MCF 10A (cell line): ENCODE measurements at regions not wholly inside any gene's neighbourhood (a gene's known extent, or its start where the extent isn't known, plus 50 kb on each side); places are given as distances from the start of the nearest gene placed in this dataset.

Experiments used
- BruUV-seq: library from RNA; stranded (reverse); fragments of 400-500 nt; replicated peaks from 2 replicates; lab custom pipeline; 2021; lab: Mats Ljungman, UMichigan
- CTCF ChIA-PET: fragments of 300-600 bp; sonication (Branson Sonifier 250); formaldehyde crosslinking; extraction: SDS; loops from one replicate; lab custom pipeline; 2021; ENCODE audit warnings: antibody characterized with exemption, inconsistent platforms; lab: Yijun Ruan, JAX
- POLR2A ChIA-PET: fragments of 300-600, 350-650 bp; sonication (Branson Sonifier 250); formaldehyde crosslinking; extraction: SDS; loops from one replicate; lab custom pipeline; 2020; ENCODE audit warnings: antibody characterized with exemption, inconsistent platforms; lab: Yijun Ruan, JAX
- DNase-seq: peaks from one replicate; pipeline ENCODE4 v3.0.0-alpha.2; 2018; ENCODE audit not compliant: unreplicated experiment
- H3K27ac Mint-ChIP-seq: one replicate; pipeline ENCODE4 v1.8.0; 2022; ENCODE audit warnings: mild to moderate bottlenecking, low read depth, mixed read lengths; ENCODE audit not compliant: unreplicated experiment
- H3K27me3 Mint-ChIP-seq: one replicate; pipeline ENCODE4 v1.8.0; 2022; ENCODE audit warnings: mixed read lengths; ENCODE audit not compliant: insufficient read depth, unreplicated experiment
- H3K36me3 Mint-ChIP-seq: one replicate; pipeline ENCODE4 v1.8.0; 2022; ENCODE audit warnings: mild to moderate bottlenecking, moderate library complexity, mixed read lengths; ENCODE audit not compliant: insufficient read depth, unreplicated experiment
- H3K4me1 Mint-ChIP-seq: one replicate; pipeline ENCODE4 v1.8.0; 2022; ENCODE audit warnings: mixed read lengths; ENCODE audit not compliant: insufficient read depth, unreplicated experiment
- H3K4me3 Mint-ChIP-seq: one replicate; pipeline ENCODE4 v1.8.0; 2022; ENCODE audit warnings: mild to moderate bottlenecking, moderate library complexity, mixed read lengths; ENCODE audit not compliant: unreplicated experiment
- H3K9me3 Mint-ChIP-seq: one replicate; pipeline ENCODE4 v1.8.0; 2022; ENCODE audit warnings: mixed read lengths; ENCODE audit not compliant: unreplicated experiment
- intact Hi-C: fragments of 100-400 bp; cut with micrococcal nuclease; formaldehyde crosslinking; loops from 2 replicates; pipeline ENCODE4 v1.14.1; 2022
- TF ChIP-seq, protein P1 (sequence below): fragments of 200-600 bp; IDR thresholded peaks from one replicate; pipeline ENCODE4 v1.8.0; 2022; ENCODE audit warnings: antibody characterized with exemption, mild to moderate bottlenecking; ENCODE audit not compliant: unreplicated experiment

DNA sequence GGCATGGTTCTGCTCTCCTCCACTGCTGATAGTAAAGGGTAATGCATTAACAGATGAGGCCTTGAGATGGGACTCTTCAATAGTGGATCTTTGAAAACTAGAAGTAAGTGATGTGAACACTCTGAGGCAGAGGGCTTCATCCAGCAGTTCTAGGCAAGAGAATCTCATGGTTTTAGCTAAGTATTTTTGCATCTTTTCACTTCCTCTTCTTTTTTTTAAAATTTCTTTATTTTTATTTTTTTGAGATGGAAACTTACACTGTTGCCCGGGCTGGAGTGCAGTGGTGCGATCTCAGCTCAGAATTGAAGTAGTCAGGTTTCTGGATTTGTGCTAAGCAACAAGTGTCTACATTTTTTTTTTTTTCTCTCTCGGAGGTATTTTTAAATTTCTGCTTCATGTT, 101.9 kb downstream of the MTRR start:
- DNase-seq: no peak
- H3K4me1 Mint-ChIP-seq: no peaks in the 10 kb centered on the region
- CTCF ChIA-PET: interaction anchor here (0.6 to 1.0 kb wide), 4 partner anchors 35 to 1763 kb away, joined by 3 read pairs; no protein-coding TSS in a partner anchor
- H3K27me3 Mint-ChIP-seq: peaks cover 25% of the 10 kb centered on the region
- no peak overlapping the region for H3K4me3 Mint-ChIP-seq
- TF ChIP-seq, protein P1, sequence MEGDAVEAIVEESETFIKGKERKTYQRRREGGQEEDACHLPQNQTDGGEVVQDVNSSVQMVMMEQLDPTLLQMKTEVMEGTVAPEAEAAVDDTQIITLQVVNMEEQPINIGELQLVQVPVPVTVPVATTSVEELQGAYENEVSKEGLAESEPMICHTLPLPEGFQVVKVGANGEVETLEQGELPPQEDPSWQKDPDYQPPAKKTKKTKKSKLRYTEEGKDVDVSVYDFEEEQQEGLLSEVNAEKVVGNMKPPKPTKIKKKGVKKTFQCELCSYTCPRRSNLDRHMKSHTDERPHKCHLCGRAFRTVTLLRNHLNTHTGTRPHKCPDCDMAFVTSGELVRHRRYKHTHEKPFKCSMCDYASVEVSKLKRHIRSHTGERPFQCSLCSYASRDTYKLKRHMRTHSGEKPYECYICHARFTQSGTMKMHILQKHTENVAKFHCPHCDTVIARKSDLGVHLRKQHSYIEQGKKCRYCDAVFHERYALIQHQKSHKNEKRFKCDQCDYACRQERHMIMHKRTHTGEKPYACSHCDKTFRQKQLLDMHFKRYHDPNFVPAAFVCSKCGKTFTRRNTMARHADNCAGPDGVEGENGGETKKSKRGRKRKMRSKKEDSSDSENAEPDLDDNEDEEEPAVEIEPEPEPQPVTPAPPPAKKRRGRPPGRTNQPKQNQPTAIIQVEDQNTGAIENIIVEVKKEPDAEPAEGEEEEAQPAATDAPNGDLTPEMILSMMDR: no peak
- no peak overlapping the region for H3K27ac Mint-ChIP-seq
- peaks cover 6% of the 10 kb centered on the region for H3K36me3 Mint-ChIP-seq
- intact Hi-C loops: no loop called here
- peaks cover 7% of the 10 kb centered on the region for H3K9me3 Mint-ChIP-seq
- BruUV-seq: no TSS peak
- POLR2A ChIA-PET: interaction anchor here (0.6 to 1.0 kb wide), 2 partner anchors 8 to 147 kb away, joined by 3 to 4 read pairs; no protein-coding TSS in a partner anchor

DNA sequence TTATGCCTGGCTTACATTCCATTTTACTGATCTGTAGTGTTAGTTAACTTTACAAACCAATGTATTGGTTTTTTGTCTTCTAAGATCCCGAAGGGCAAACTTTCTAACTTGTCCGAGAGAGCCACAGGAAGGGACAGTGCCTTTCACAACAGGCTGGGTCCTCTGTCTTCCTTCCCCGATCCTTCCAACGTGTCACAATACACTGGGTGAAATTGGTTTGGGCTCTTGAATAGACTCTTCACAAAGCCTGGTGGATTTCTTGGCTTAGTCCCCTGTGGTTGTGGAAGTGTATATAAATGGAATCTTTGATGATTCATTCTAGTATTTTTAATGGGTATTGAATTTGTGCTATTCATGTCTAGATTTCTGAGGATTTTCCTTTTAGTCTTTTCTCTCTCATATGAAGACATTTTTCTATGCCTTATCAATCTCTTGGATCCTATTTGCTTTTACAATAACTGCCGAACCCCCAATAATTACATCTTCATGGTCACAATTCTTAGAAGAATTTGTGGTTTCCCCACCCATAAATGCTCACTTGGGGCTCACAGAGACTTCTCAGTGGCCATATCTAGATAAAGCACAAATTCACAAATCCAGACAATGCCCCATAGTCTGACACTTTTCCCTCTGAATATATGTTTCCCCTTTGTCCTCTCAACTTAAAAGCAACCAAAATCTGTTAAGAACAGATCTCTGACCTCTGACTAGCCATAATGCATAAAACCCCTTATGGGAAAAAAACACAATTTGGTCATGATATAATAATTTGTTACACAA, 107.7 kb downstream of the MTRR start:
- no peak overlapping the region for H3K27ac Mint-ChIP-seq
- H3K36me3 Mint-ChIP-seq: peaks cover 6% of the 10 kb centered on the region
- POLR2A ChIA-PET: no interaction called here
- no TSS peak for BruUV-seq
- no peak overlapping the region for H3K4me3 Mint-ChIP-seq
- CTCF ChIA-PET: no interaction called here
- DNase-seq: no peak
- no peaks in the 10 kb centered on the region for H3K4me1 Mint-ChIP-seq
- TF ChIP-seq, protein P1: no peak
- no peaks in the 10 kb centered on the region for H3K9me3 Mint-ChIP-seq
- intact Hi-C loops: no loop called here
- no peaks in the 10 kb centered on the region for H3K27me3 Mint-ChIP-seq

DNA sequence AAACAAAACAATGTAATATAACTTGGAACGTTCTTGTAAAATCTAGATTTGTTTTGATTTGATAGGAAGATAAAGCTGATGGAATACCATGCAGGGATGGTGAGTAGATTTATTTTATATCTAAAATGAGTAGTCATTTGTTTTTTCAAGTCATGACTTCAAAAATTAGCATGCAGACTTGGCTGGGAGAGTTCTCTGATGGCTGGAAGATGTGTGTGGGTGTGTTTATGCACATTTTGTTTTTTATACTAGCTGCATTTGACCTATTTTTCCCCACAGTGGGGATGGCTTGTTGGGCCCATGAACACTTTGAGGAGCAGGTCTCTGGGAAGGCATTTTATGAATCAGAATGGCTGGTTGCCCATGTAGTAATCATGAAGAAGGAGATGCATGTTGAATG, 109.2 kb downstream of the MTRR start:
- intact Hi-C loops: no loop called here
- no peaks in the 10 kb centered on the region for H3K27me3 Mint-ChIP-seq
- H3K4me3 Mint-ChIP-seq: no peak overlapping the region
- H3K27ac Mint-ChIP-seq: no peak overlapping the region
- no peaks in the 10 kb centered on the region for H3K9me3 Mint-ChIP-seq
- ChIA-PET POLR2A (no interaction called here), CTCF (interaction anchor here (1.0 kb wide), 1 partner anchor 49 kb away, joined by 4 read pairs; no protein-coding TSS in a partner anchor)
- no peaks in the 10 kb centered on the region for H3K36me3 Mint-ChIP-seq
- DNase-seq: no peak
- BruUV-seq: no TSS peak
- H3K4me1 Mint-ChIP-seq: no peaks in the 10 kb centered on the region
- TF ChIP-seq, protein P1: no peak

DNA sequence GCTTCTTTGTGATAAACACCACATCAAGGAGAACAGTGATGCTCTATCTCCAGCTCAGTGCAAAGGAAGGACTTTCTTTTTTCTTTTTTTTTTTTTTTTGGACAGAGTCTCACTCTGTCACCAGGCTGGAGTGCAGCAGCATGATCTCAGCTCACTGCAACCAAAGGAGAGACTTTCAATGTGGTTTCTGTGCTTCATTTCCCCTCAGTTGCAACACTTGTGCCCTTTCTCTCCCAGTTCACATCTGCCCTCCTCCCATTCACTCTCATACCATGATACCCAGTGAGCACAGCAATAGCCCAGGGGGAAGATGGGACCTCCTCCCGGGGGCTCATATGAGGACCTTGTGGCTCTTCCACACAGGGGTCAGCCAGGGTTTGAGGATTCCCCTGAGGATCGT, 110.0 kb downstream of the MTRR start:
- peaks cover 2% of the 10 kb centered on the region for H3K9me3 Mint-ChIP-seq
- H3K36me3 Mint-ChIP-seq: no peaks in the 10 kb centered on the region
- no TSS peak for BruUV-seq
- no peak for DNase-seq
- TF ChIP-seq, protein P1: no peak
- ChIA-PET CTCF (no interaction called here), POLR2A (no interaction called here)
- no peaks in the 10 kb centered on the region for H3K4me1 Mint-ChIP-seq
- H3K27me3 Mint-ChIP-seq: peaks cover 4% of the 10 kb centered on the region
- intact Hi-C loops: no loop called here
- H3K27ac Mint-ChIP-seq: no peak overlapping the region
- no peak overlapping the region for H3K4me3 Mint-ChIP-seq
